Panc1 (cell line): ENCODE measurements at regions not wholly inside any gene's neighbourhood (a gene's known extent, or its start where the extent isn't known, plus 50 kb on each side); places are given as distances from the start of the nearest gene placed in this dataset.

Experiments used
- ATAC-seq: fragments of 200-7000 bp; cut with Tn5 transposase; 2 replicates; pipeline ENCODE4 v1.9.1; 2020; ENCODE audit warnings: mild to moderate bottlenecking, moderate library complexity
- BruUV-seq: library from RNA; stranded (reverse); fragments of 400-500 nt; replicated peaks from 2 replicates; lab custom pipeline; 2021; lab: Mats Ljungman, UMichigan
- CTCF ChIA-PET: fragments of 300-600 bp; sonication (Branson Sonifier 250); formaldehyde crosslinking; loops from one replicate; lab custom pipeline; 2022; ENCODE audit warnings: antibody characterized with exemption; lab: Charles Lee
- POLR2A ChIA-PET: fragments of 300-600 bp; sonication (Branson Sonifier 250); formaldehyde crosslinking; loops from one replicate; lab custom pipeline; 2022; ENCODE audit warnings: antibody characterized with exemption; lab: Charles Lee
- DNase-seq: peaks from one replicate; pipeline ENCODE4 v3.0.0-alpha.2; 2010; ENCODE audit warnings: low read depth, low spot score
- H3K27ac ChIP-seq: 2 replicates; pipeline ENCODE4 v1.5.1; 2011; ENCODE audit warnings: mild to moderate bottlenecking, low read length, inconsistent platforms
- H3K27me3 ChIP-seq: fragments of 200-500 bp; sonication (Bioruptor generic); 2 replicates; pipeline ENCODE4 v1.6.0; 2014; ENCODE audit warnings: low read length, inconsistent platforms; ENCODE audit not compliant: control insufficient read depth, insufficient read depth
- H3K36me3 ChIP-seq: fragments of 200-500 bp; sonication (Bioruptor generic); 2 replicates; pipeline ENCODE4 v1.5.1; 2014; ENCODE audit warnings: inconsistent platforms, mild to moderate bottlenecking, low read length, moderate library complexity; ENCODE audit not compliant: control insufficient read depth, insufficient read depth
- H3K4me1 ChIP-seq: 2 replicates; pipeline ENCODE4 v1.5.1; 2011; ENCODE audit warnings: inconsistent platforms, mild to moderate bottlenecking, low read length, moderate library complexity; ENCODE audit not compliant: control insufficient read depth, insufficient read depth
- H3K4me3 ChIP-seq, 2 experiments: 2 replicates each; pipeline ENCODE4 v1.5.1; 2011 to 2012; ENCODE audit warnings: low read depth in 2 of 2, low read length in 2 of 2, mild to moderate bottlenecking in 2 of 2, inconsistent platforms in 1 of 2, moderate library complexity in 1 of 2
- H3K9me3 ChIP-seq: fragments of 200-500 bp; sonication (Bioruptor generic); 2 replicates; pipeline ENCODE4 v1.5.1; 2014; ENCODE audit warnings: low read depth, mild to moderate bottlenecking, inconsistent platforms, low read length, moderate library complexity; ENCODE audit not compliant: control insufficient read depth, insufficient read depth
- CTCF ChIP-seq: fragments of 450-650 bp; IDR thresholded peaks from 2 replicates; pipeline ENCODE4 v1.5.1; 2017; ENCODE audit warnings: mild to moderate bottlenecking
- POLR2AphosphoS5 ChIP-seq: IDR thresholded peaks from 2 replicates; pipeline ENCODE4 v1.6.1; 2012; ENCODE audit warnings: mild to moderate bottlenecking, low read depth, low read length, moderate library complexity
- REST ChIP-seq, 2 experiments: IDR thresholded peaks; 2 replicates each; pipeline ENCODE4 v1.6.1; 2011 to 2012; ENCODE audit warnings: low read depth in 2 of 2, control low read depth in 1 of 2, low read length in 1 of 2, mild to moderate bottlenecking in 1 of 2, moderate library complexity in 1 of 2; ENCODE audit not compliant: insufficient read depth in 1 of 2
- SIN3A ChIP-seq: IDR thresholded peaks from 2 replicates; pipeline ENCODE4 v1.6.1; 2012; ENCODE audit warnings: low read depth, mild to moderate bottlenecking, low read length, moderate library complexity, borderline replicate concordance; ENCODE audit not compliant: insufficient read depth
- TCF7L2 ChIP-seq: IDR thresholded peaks from 2 replicates; pipeline ENCODE4 v1.6.1; 2011; ENCODE audit warnings: mild to moderate bottlenecking, low read depth, low read length, inconsistent platforms
- in situ Hi-C: cut with HindIII; loops from 2 replicates; pipeline ENCODE4 v1.10.0; 2016; ENCODE audit warnings: low sequenced_read_pairs, low pct_unique_long_range_greater_than_20kb
- intact Hi-C: fragments of 100-400 bp; cut with micrococcal nuclease; formaldehyde crosslinking; loops from one replicate; pipeline ENCODE4 v1.10.0; 2022; ENCODE audit not compliant: unreplicated experiment

- ChIA-PET CTCF (no interaction called here), POLR2A (no interaction called here)
- no peak for ATAC-seq
Observed at GRCh38 chr1:22208268-22208972, 65.5 kb upstream of the WNT4 start.

GRCh38 chr1:22208973-22209378 lies 66.1 kb upstream of the WNT4 start:
- ATAC-seq: no peak
- intact Hi-C loops: no loop called here

More at GRCh38 chr1:22208268-22208972, 65.5 kb upstream of the WNT4 start:
- in situ Hi-C loops: no loop called here
- TF ChIP-seq TCF7L2 (no peak), CTCF (no peak; the same call in 1 of the 2 replicates), POLR2AphosphoS5 (no peak), REST (IDR thresholded peaks at IDR 0.05; ENCODE audit: insufficient read depth in 1 of 2, low read depth in 2 of 2, low read length in 1 of 2) (no peak), SIN3A (no peak)
- H3K36me3 ChIP-seq: no peaks in the 10 kb centered on the region
- no peak for DNase-seq
- no peak overlapping the region for H3K27ac ChIP-seq
- H3K9me3 ChIP-seq: no peaks in the 10 kb centered on the region
- intact Hi-C loops: no loop called here
- no peaks in the 10 kb centered on the region; the same call in 1 of the 2 replicates for H3K27me3 ChIP-seq
- BruUV-seq: no TSS peak
- H3K4me1 ChIP-seq: no peaks in the 10 kb centered on the region; the same call in none of the 2 replicates
- no peak overlapping the region for H3K4me3 ChIP-seq

More at GRCh38 chr1:22208973-22209378, 66.1 kb upstream of the WNT4 start:
- TF ChIP-seq CTCF (no peak), REST (IDR thresholded peaks at IDR 0.05; ENCODE audit: insufficient read depth in 1 of 2, low read depth in 2 of 2, low read length in 1 of 2) (no peak), TCF7L2 (no peak), POLR2AphosphoS5 (no peak), SIN3A (no peak)
- no peak overlapping the region for H3K4me3 ChIP-seq
- CTCF ChIA-PET: no interaction called here
- H3K4me1 ChIP-seq: no peaks in the 10 kb centered on the region; the same call in none of the 2 replicates
- BruUV-seq: no TSS peak
- DNase-seq: no peak
- in situ Hi-C loops: no loop called here
- POLR2A ChIA-PET: no interaction called here
- no peaks in the 10 kb centered on the region for H3K9me3 ChIP-seq
- no peaks in the 10 kb centered on the region for H3K27me3 ChIP-seq
- no peak overlapping the region for H3K27ac ChIP-seq
- H3K36me3 ChIP-seq: no peaks in the 10 kb centered on the region
